Immature natural killer cell (primary cell): ENCODE measurements at regions not wholly inside any gene's neighbourhood (a gene's known extent, or its start where the extent isn't known, plus 50 kb on each side); places are given as distances from the start of the nearest gene placed in this dataset.
"Not testable (repeated sequence)": the region's sequence is repeated elsewhere in the genome, so short reads cannot be mapped to it uniquely, and the experiment has no call there.

ENCODE experiments used
- DNase-seq, 3 donors: peaks; one replicate each; pipeline ENCODE4 v3.0.0; 2022; ENCODE audit warnings: mixed read lengths in 1 of 3
- H3K27ac Mint-ChIP-seq, 6 donors: one replicate each; pipeline ENCODE4 v1.8.0; 2020; ENCODE audit warnings: mixed read lengths in 6 of 6, mild to moderate bottlenecking in 5 of 6, inconsistent platforms in 4 of 6, moderate library complexity in 3 of 6
- H3K27me3 Mint-ChIP-seq, 3 donors: one replicate each; pipeline ENCODE4 v1.8.0; 2020 to 2021; ENCODE audit warnings: low read depth in 3 of 3, mild to moderate bottlenecking in 3 of 3, mixed read lengths in 3 of 3, moderate library complexity in 3 of 3, inconsistent platforms in 1 of 3
- H3K36me3 Mint-ChIP-seq, 3 donors: one replicate each; pipeline ENCODE4 v1.8.0; 2020; ENCODE audit warnings: mixed read lengths in 3 of 3, inconsistent platforms in 2 of 3, mild to moderate bottlenecking in 2 of 3
- H3K4me1 Mint-ChIP-seq, 2 donors: one replicate each; pipeline ENCODE4 v1.8.0; 2020; ENCODE audit warnings: inconsistent platforms in 2 of 2, mild to moderate bottlenecking in 2 of 2, mixed read lengths in 2 of 2, moderate library complexity in 1 of 2
- H3K4me3 Mint-ChIP-seq, 5 donors: one replicate each; pipeline ENCODE4 v1.8.0; 2020; ENCODE audit warnings: mild to moderate bottlenecking in 5 of 5, mixed read lengths in 5 of 5, inconsistent platforms in 3 of 5, moderate library complexity in 3 of 5
- H3K9me3 Mint-ChIP-seq, 6 donors: one replicate each; pipeline ENCODE4 v1.8.0; 2020; ENCODE audit warnings: mild to moderate bottlenecking in 6 of 6, mixed read lengths in 6 of 6, inconsistent platforms in 4 of 6, moderate library complexity in 3 of 6

DNA sequence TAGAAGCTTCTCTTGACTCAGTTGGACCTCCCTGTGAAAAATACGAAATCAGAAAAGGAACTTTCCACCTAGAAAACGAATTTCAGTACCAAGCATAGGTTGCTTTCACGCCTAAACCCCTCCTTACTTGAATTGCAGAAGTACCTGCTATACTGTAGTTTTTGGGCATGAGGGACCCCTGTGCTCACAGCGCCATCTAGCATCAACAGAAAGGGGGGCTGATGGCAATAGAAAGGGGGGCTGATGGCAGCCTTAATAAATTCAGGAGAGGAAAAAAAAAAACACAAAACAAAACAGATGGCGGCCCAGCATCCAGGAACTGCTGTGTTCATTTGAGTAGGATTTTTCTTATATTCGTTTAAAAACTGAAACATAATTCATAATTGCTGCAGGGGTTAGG is 96.7 kb downstream of the NPAP1 start:
- H3K4me3 Mint-ChIP-seq: peak overlapping the region; percentile 36 to 95 (median 86)

DNA sequence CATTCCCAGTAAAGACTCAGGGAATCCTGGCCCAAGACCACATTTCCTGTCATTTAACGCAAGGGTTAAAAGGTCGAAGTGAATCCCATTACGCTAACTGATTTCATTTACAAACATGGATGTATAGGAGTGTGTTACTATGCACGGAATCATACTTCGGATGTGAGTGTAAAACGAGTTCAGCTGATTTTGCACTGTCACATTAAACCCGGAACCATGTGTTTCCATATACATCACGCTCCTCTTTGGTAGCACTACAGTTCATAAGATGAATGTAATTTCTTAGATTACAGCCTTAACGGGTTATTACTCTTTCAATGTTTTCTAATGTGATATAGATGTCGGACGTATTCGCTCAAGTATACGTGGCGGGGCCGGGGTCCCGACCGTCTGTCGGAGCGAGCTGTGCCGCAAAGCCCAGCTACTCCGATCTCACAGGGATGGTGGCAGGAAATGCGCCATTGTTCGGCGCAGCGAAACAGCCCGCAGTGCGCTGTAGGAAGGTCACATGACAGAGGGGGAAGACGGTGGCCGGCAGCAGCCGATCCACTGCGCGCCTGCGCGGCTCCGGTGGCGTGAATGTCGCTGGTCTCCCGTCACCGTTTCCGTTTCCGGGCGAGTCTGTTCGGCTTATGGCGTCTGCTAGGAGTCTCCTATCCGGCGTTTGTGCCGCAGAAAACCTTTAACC is 97.3 kb downstream of the NPAP1 start:
- peaks cover 22 to 53% (median 44%) of the 10 kb centered on the region in 6 donors for H3K9me3 Mint-ChIP-seq
- peak overlapping the region; percentile 80 to 95 (median 90) for H3K4me3 Mint-ChIP-seq
- H3K27ac Mint-ChIP-seq: peak overlapping the region; percentile 35 to 92 (median 79)
- peaks cover 0 to 18% (median 11%) of the 10 kb centered on the region in 3 donors for H3K36me3 Mint-ChIP-seq
- peak; percentile 54 to 72 (median 66) for DNase-seq
- H3K4me1 Mint-ChIP-seq: peaks cover 9 to 21% of the 10 kb centered on the region in 2 donors
- peaks cover 2 to 5% (median 4%) of the 10 kb centered on the region in 3 donors for H3K27me3 Mint-ChIP-seq

More for the DNA sequence above, 96.7 kb downstream of the NPAP1 start:
- H3K4me1 Mint-ChIP-seq: peaks cover 9 to 21% of the 10 kb centered on the region in 2 donors
- H3K36me3 Mint-ChIP-seq: peaks cover 0 to 18% (median 11%) of the 10 kb centered on the region in 3 donors
- DNase-seq: no peak
- peaks cover 21 to 53% (median 43%) of the 10 kb centered on the region in 6 donors for H3K9me3 Mint-ChIP-seq
- no peak overlapping the region for H3K27ac Mint-ChIP-seq
- H3K27me3 Mint-ChIP-seq: peaks cover 2 to 5% (median 4%) of the 10 kb centered on the region in 3 donors

DNA sequence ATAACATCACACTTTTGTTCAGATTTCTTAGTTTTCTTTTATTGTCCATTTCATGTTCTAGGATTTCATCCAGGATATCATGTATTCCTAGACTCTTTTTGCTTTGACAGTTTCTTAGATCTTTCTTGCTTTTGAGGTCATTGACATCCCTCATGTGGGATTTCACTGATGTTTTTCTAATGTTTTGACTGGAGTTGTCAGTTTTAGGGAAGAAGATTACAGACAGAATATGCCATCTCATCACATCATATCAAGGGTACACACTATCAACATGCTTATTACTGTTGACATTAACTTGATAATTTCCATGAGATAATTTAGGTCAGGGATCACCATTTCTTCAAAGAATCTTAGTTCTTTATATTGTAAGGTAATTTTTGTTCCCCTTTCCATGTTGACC is 101.7 kb downstream of the NPAP1 start:
- Mint-ChIP-seq H3K4me1 (peaks cover 7 to 14% of the 10 kb centered on the region in 2 donors), H3K27ac (no peak overlapping the region), H3K27me3 (peaks cover 2 to 5% (median 4%) of the 10 kb centered on the region in 3 donors), H3K9me3 (peaks cover 28 to 44% (median 35%) of the 10 kb centered on the region in 6 donors), H3K4me3 (no peak overlapping the region), H3K36me3 (peaks cover 0 to 11% (median 11%) of the 10 kb centered on the region in 3 donors)
- DNase-seq: no peak

DNA sequence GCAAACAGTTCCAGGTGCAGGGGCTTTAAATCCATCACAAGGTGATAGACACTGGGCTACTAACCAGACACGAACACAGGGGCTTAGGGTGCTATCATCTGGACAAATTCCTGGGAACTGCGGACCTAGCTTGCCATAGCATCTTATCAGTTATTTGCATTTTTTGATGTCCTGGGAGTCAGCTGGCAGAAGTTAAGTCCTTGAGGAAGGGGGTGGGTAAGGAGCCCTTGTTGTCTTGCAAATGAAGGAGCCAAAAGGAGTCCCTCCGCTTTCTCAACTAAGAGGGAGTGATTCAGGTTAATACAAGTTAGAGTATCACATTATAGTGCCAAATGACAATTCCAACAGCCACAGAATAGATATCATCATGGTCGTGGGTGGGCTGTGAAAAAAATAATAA is 108.9 kb downstream of the NPAP1 start:
- H3K27me3 Mint-ChIP-seq: peaks cover 0 to 1% (median 0%) of the 10 kb centered on the region in 3 donors
- no peak overlapping the region for H3K4me3 Mint-ChIP-seq
- no peak overlapping the region for H3K27ac Mint-ChIP-seq
- H3K4me1 Mint-ChIP-seq: no peaks in the 10 kb centered on the region
- peaks cover 11 to 26% (median 16%) of the 10 kb centered on the region in 6 donors for H3K9me3 Mint-ChIP-seq
- peaks cover 0 to 3% (median 0%) of the 10 kb centered on the region in 3 donors for H3K36me3 Mint-ChIP-seq
- no peak for DNase-seq

GRCh38 chr15:24786347-24786746 is 110.8 kb downstream of the NPAP1 start:
- Mint-ChIP-seq H3K4me1 (no peaks in the 10 kb centered on the region), H3K36me3 (peaks cover 0 to 3% (median 0%) of the 10 kb centered on the region in 3 donors), H3K27me3 (peaks cover 0 to 1% (median 0%) of the 10 kb centered on the region in 3 donors), H3K27ac (no peak overlapping the region), H3K4me3 (no peak overlapping the region), H3K9me3 (peaks cover 10 to 35% (median 17%) of the 10 kb centered on the region in 6 donors)
- no peak for DNase-seq

GRCh38 chr15:24802624-24803023 is 127.0 kb downstream of the NPAP1 start:
- not testable (repeated sequence) for H3K36me3 Mint-ChIP-seq, H3K27ac Mint-ChIP-seq, H3K27me3 Mint-ChIP-seq, H3K4me1 Mint-ChIP-seq, H3K4me3 Mint-ChIP-seq, DNase-seq
- peaks cover 6 to 43% (median 20%) of the 10 kb centered on the region in 6 donors for H3K9me3 Mint-ChIP-seq

GRCh38 chr15:24819680-24820079 is 135.1 kb upstream of the SNRPN start:
- Mint-ChIP-seq H3K36me3 (peaks cover 0 to 5% (median 0%) of the 10 kb centered on the region in 3 donors), H3K9me3 (peaks cover 9 to 42% (median 20%) of the 10 kb centered on the region in 6 donors), H3K4me1 (no peaks in the 10 kb centered on the region), H3K27me3 (no peaks in the 10 kb centered on the region), H3K27ac (no peak overlapping the region), H3K4me3 (no peak overlapping the region)
- no peak for DNase-seq

DNA sequence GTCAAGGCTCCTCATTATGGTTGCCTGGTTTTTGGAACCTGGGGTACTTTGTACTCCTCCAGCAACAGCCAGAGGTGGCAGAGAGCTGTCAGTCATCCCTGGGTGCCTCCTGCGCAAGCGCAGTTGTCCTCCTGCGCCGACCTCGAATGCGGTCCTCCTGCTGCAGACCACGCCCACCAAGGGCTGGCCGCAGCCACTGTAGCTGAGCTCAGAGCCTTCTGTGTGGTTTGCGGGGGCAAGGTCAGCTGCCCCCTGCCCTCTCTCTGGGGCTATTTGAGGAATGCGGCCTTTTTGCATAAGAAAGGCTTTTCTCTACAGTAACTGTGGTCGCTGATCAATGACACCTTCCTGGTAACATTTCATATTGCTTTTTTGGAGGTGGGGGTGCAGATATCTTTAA is 131.3 kb upstream of the SNRPN start:
- peaks cover 14 to 56% (median 16%) of the 10 kb centered on the region in 6 donors for H3K9me3 Mint-ChIP-seq
- DNase-seq: no peak
- H3K27ac Mint-ChIP-seq: no peak overlapping the region
- no peaks in the 10 kb centered on the region for H3K27me3 Mint-ChIP-seq
- no peak overlapping the region for H3K4me3 Mint-ChIP-seq
- H3K36me3 Mint-ChIP-seq: peaks cover 0 to 5% (median 0%) of the 10 kb centered on the region in 3 donors
- H3K4me1 Mint-ChIP-seq: no peaks in the 10 kb centered on the region

DNA sequence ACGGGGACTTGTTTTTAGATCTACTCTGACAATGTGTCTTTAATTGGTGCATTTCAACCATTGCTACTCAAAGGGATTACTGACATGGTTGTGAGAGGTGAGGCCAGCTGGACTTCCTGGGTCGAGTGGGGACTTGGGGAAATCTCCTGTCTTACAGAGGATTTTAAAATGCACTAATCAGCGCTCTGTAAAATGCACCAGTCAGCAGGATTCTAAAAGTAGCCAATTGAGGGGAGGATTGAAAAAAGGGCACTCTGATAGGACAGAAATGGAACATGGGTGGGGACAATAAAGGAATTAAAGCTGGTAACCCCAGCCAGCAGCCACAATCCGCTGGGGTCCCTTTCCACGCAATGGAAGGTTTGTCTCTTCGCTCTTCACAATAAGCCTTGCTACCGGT is 122.5 kb upstream of the SNRPN start:
- H3K27me3 Mint-ChIP-seq: peaks cover 0 to 2% (median 1%) of the 10 kb centered on the region in 3 donors
- H3K4me3 Mint-ChIP-seq: no peak overlapping the region
- no peak for DNase-seq
- no peak overlapping the region for H3K27ac Mint-ChIP-seq
- H3K4me1 Mint-ChIP-seq: no peaks in the 10 kb centered on the region
- peaks cover 10 to 24% (median 16%) of the 10 kb centered on the region in 6 donors for H3K9me3 Mint-ChIP-seq
- peaks cover 0 to 3% (median 0%) of the 10 kb centered on the region in 3 donors for H3K36me3 Mint-ChIP-seq

- no peak overlapping the region for H3K27ac Mint-ChIP-seq
- H3K4me3 Mint-ChIP-seq: no peak overlapping the region
- peaks cover 0 to 2% (median 0%) of the 10 kb centered on the region in 3 donors for H3K27me3 Mint-ChIP-seq
- H3K9me3 Mint-ChIP-seq: peaks cover 5 to 22% (median 17%) of the 10 kb centered on the region in 6 donors
- no peak for DNase-seq
- peaks cover 0 to 3% (median 0%) of the 10 kb centered on the region in 3 donors for H3K36me3 Mint-ChIP-seq
- H3K4me1 Mint-ChIP-seq: no peaks in the 10 kb centered on the region
Measured at GRCh38 chr15:24835301-24835700, 119.5 kb upstream of the SNRPN start.

DNA sequence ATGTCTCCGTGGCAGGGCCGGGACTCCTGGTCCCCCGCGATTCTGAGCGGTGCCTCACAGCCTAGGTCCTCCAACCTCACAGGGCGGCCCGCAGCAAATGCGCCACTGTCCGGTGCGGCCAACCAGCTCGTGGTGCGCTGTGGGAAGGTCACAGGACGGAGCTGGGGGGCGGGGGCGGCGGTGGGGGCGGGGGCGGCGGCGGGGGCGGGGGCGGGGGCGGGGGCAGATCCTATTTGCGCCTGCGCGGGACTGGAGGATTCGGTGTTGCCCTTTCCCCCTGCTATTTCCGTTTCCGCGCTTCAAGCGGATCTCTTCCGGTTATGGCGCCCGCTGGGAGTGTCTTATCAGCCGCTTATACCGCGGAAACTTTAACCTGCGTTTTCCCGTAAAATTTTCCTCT is 106.7 kb upstream of the SNRPN start:
- Mint-ChIP-seq H3K27ac (peak overlapping the region in 1 of 6 donors; percentile 49), H3K9me3 (peaks cover 15 to 42% (median 26%) of the 10 kb centered on the region in 6 donors), H3K27me3 (peaks cover 0 to 2% (median 2%) of the 10 kb centered on the region in 3 donors), H3K36me3 (peaks cover 4 to 8% (median 7%) of the 10 kb centered on the region in 3 donors), H3K4me3 (peak overlapping the region; percentile 72 to 78 (median 77)), H3K4me1 (peaks cover 0 to 1% of the 10 kb centered on the region in 2 donors)
- no peak for DNase-seq

GRCh38 chr15:24856397-24857390 is 98.1 kb upstream of the SNRPN start:
- H3K36me3 Mint-ChIP-seq: no peaks in the 10 kb centered on the region
- peaks cover 4 to 44% (median 14%) of the 10 kb centered on the region in 6 donors for H3K9me3 Mint-ChIP-seq
- H3K4me3 Mint-ChIP-seq: no peak overlapping the region
- no peak overlapping the region for H3K27ac Mint-ChIP-seq
- H3K27me3 Mint-ChIP-seq: peaks cover 0 to 7% (median 6%) of the 10 kb centered on the region in 3 donors
- H3K4me1 Mint-ChIP-seq: no peaks in the 10 kb centered on the region
- DNase-seq: no peak

GRCh38 chr15:24857763-24858162 is 97.0 kb upstream of the SNRPN start:
- no peak overlapping the region for H3K27ac Mint-ChIP-seq
- peaks cover 5 to 34% (median 18%) of the 10 kb centered on the region in 6 donors for H3K9me3 Mint-ChIP-seq
- peaks cover 0 to 6% (median 5%) of the 10 kb centered on the region in 3 donors for H3K27me3 Mint-ChIP-seq
- DNase-seq: no peak
- H3K36me3 Mint-ChIP-seq: no peaks in the 10 kb centered on the region
- no peak overlapping the region for H3K4me3 Mint-ChIP-seq
- no peaks in the 10 kb centered on the region for H3K4me1 Mint-ChIP-seq
